DND-41 (cell line): ENCODE measurements at regions not wholly inside any gene's neighbourhood (a gene's known extent, or its start where the extent isn't known, plus 50 kb on each side); places are given as distances from the start of the nearest gene placed in this dataset.

Experiments used
- ATAC-seq: fragments of 200-7000 bp; cut with Tn5 transposase; 3 replicates; pipeline ENCODE4 v1.9.1; 2021; ENCODE audit warnings: low read depth; ENCODE audit not compliant: insufficient read depth
- DNase-seq: peaks from one replicate; pipeline ENCODE4 v3.0.0-alpha.2; 2020
- H2AFZ ChIP-seq: 2 replicates; pipeline ENCODE4 v1.6.0; 2012; ENCODE audit warnings: low read depth, low read length
- H3K27ac ChIP-seq: 2 replicates; pipeline ENCODE4 v1.5.1; 2012; ENCODE audit warnings: low read length, inconsistent platforms
- H3K27me3 ChIP-seq: fragments of 200-600 bp; sonication (generic); 2 replicates; pipeline ENCODE4 v1.6.0; 2012; ENCODE audit warnings: low read length, mild to moderate bottlenecking, inconsistent platforms; ENCODE audit not compliant: insufficient read depth, poor library complexity
- H3K36me3 ChIP-seq: 2 replicates; pipeline ENCODE4 v1.5.1; 2012; ENCODE audit warnings: low read length, inconsistent platforms; ENCODE audit not compliant: insufficient read depth
- H3K4me1 ChIP-seq: 2 replicates; pipeline ENCODE4 v1.5.1; 2012; ENCODE audit warnings: mild to moderate bottlenecking, low read length; ENCODE audit not compliant: insufficient read depth
- H3K4me2 ChIP-seq: 2 replicates; pipeline ENCODE4 v1.6.0; 2012; ENCODE audit warnings: mild to moderate bottlenecking, moderate library complexity, low read length, inconsistent platforms; ENCODE audit not compliant: insufficient read depth
- H3K4me3 ChIP-seq, 2 experiments: fragments of 200-600 bp in 1 of 2; shearing (Covaris generic) in 1 of 2; 2 replicates each; pipeline ENCODE4 v1.5.1; 2012 to 2016; ENCODE audit warnings: inconsistent platforms in 2 of 2, low read length in 2 of 2, mild to moderate bottlenecking in 2 of 2, low read depth in 1 of 2, moderate library complexity in 1 of 2
- H3K79me2 ChIP-seq: 2 replicates; pipeline ENCODE4 v1.6.0; 2012; ENCODE audit warnings: low read length, inconsistent platforms; ENCODE audit not compliant: insufficient read depth
- H3K9ac ChIP-seq: 2 replicates; pipeline ENCODE4 v1.6.0; 2012; ENCODE audit warnings: low read depth, mild to moderate bottlenecking, inconsistent platforms, low read length, moderate library complexity
- H3K9me3 ChIP-seq: 2 replicates; pipeline ENCODE4 v1.5.1; 2012; ENCODE audit warnings: low read length, moderate library complexity, mild to moderate bottlenecking, inconsistent platforms; ENCODE audit not compliant: insufficient read depth, severe bottlenecking
- H4K20me1 ChIP-seq: 2 replicates; pipeline ENCODE4 v1.6.0; 2012; ENCODE audit warnings: low read length; ENCODE audit not compliant: insufficient read depth
- EZH2 ChIP-seq: IDR thresholded peaks from 3 replicates; pipeline ENCODE4 v1.6.1; 2012; ENCODE audit warnings: borderline replicate concordance, low read depth, mild to moderate bottlenecking, moderate library complexity, low read length, inconsistent platforms; ENCODE audit not compliant: severe bottlenecking
- TF ChIP-seq, protein P1 (sequence below): IDR thresholded peaks from 2 replicates; pipeline ENCODE4 v1.5.1; 2012; ENCODE audit warnings: borderline replicate concordance, low read length, moderate library complexity, mild to moderate bottlenecking; ENCODE audit not compliant: poor library complexity, severe bottlenecking; ENCODE audit errors: extremely low read depth

DNA sequence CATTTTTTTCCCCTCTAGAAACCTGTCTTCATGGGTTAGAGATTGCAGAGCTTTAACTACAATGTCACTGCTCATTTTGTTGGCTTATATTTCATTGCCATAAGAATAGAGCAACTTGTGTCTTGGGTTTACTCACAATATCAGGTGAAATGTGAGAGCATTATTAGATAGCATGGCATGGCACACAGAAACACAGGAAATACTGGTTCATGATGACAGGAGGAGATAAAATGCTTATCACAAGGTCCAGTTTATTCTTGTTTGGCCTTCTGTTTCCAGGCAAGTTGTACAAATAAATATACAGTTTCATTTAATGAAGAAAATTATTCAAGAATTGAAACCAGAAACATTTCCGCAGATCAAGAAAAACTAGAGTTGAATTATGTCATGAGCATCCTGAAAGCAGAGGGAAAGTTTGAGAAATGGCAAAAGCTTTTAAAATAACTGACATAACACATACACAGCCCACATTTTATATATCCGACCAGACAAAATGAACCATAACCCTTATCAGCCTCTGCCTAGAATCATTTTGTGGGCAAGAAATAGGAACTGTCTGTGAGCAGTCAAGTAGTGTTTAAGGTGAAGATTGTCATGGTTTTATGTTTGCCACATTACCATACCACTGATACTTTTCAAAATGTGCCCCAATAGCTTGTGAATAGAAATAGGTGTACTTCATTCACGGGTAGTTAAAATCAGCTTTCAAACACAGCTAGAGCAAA lies 297.9 kb upstream of the ARGLU1 start:
- H4K20me1 ChIP-seq: no peaks in the 10 kb centered on the region
- H3K79me2 ChIP-seq: no peaks in the 10 kb centered on the region
- no peaks in the 10 kb centered on the region for H3K4me1 ChIP-seq
- DNase-seq (no peak), ATAC-seq (no peak)
- H3K4me3 ChIP-seq: no peak overlapping the region
- H3K9ac ChIP-seq: no peak overlapping the region
- no peak overlapping the region for H3K27ac ChIP-seq
- H3K9me3 ChIP-seq: no peaks in the 10 kb centered on the region
- TF ChIP-seq, protein P1, sequence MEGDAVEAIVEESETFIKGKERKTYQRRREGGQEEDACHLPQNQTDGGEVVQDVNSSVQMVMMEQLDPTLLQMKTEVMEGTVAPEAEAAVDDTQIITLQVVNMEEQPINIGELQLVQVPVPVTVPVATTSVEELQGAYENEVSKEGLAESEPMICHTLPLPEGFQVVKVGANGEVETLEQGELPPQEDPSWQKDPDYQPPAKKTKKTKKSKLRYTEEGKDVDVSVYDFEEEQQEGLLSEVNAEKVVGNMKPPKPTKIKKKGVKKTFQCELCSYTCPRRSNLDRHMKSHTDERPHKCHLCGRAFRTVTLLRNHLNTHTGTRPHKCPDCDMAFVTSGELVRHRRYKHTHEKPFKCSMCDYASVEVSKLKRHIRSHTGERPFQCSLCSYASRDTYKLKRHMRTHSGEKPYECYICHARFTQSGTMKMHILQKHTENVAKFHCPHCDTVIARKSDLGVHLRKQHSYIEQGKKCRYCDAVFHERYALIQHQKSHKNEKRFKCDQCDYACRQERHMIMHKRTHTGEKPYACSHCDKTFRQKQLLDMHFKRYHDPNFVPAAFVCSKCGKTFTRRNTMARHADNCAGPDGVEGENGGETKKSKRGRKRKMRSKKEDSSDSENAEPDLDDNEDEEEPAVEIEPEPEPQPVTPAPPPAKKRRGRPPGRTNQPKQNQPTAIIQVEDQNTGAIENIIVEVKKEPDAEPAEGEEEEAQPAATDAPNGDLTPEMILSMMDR: no peak
- TF ChIP-seq EZH2: no peak
- no peaks in the 10 kb centered on the region for H3K36me3 ChIP-seq
- H2AFZ ChIP-seq: no peak overlapping the region
- no peak overlapping the region for H3K4me2 ChIP-seq
- H3K27me3 ChIP-seq: no peaks in the 10 kb centered on the region

DNA sequence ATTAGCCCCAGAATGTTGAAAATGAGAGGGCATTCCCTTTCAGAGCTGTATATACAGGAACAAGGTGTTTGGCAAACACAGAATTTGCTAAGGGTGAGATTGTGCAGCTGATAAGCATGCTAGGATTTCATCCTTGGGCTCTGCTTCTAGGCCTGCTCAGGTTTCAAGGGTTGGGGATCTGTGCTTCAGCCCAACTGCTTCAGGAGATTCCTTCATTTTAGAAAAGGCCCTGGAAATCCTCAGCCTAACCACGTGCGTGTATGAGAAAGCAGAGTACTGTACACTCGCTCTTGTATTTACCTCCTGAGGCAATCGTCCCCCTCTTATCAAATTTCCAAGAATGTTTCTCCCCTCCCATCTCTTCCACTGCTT lies 291.6 kb upstream of the ARGLU1 start:
- H3K36me3 ChIP-seq: no peaks in the 10 kb centered on the region
- H4K20me1 ChIP-seq: no peaks in the 10 kb centered on the region
- H3K9ac ChIP-seq: no peak overlapping the region
- no peak for DNase-seq
- no peaks in the 10 kb centered on the region for H3K4me1 ChIP-seq
- no peaks in the 10 kb centered on the region for H3K79me2 ChIP-seq
- H3K27me3 ChIP-seq: no peaks in the 10 kb centered on the region
- H3K9me3 ChIP-seq: no peaks in the 10 kb centered on the region
- H3K4me3 ChIP-seq: no peak overlapping the region
- H3K4me2 ChIP-seq: no peak overlapping the region
- no peak overlapping the region for H3K27ac ChIP-seq
- ATAC-seq: no peak
- TF ChIP-seq, protein P1: no peak
- TF ChIP-seq EZH2: no peak
- H2AFZ ChIP-seq: no peak overlapping the region

DNA sequence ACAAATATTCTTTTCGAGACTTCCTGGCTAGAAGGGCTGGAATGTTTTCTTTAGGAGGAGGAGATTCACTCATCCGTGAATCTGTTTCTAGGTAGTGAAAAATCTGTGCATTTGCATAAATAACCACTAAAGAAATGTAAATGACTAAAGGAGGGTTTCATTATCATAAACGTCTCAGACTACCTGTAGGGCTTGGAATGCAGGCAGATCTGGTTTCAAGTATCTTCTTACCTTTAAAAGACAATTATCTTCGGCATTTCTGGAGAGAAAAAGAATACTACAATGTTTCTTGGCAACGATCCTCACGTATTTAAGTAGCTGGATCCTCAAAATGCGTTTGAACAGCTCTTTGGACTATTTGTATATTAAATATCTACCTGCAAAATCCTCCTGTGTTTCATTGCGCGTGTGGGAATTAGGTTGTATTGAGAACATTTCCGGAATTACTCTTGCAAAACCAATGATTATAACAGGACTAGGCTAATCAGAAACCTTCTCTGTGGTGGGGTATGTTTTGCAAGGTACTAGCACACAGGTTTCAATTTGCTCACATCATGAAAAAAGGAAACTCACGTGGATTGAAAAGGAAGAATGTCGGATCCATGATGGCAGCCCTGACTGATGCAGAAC lies 291.1 kb upstream of the ARGLU1 start:
- Histone ChIP-seq H4K20me1 (no peaks in the 10 kb centered on the region), H3K79me2 (no peaks in the 10 kb centered on the region), H3K9me3 (no peaks in the 10 kb centered on the region), H3K4me1 (no peaks in the 10 kb centered on the region), H3K27ac (no peak overlapping the region), H2AFZ (no peak overlapping the region), H3K27me3 (no peaks in the 10 kb centered on the region), H3K9ac (no peak overlapping the region), H3K36me3 (no peaks in the 10 kb centered on the region), H3K4me3 (no peak overlapping the region), H3K4me2 (no peak overlapping the region)
- TF ChIP-seq EZH2: no peak
- TF ChIP-seq, protein P1: no peak
- ATAC-seq (no peak), DNase-seq (no peak)
